HG02610 (cell line): ENCODE measurements at regions not wholly inside any gene's neighbourhood (a gene's known extent, or its start where the extent isn't known, plus 50 kb on each side); places are given as distances from the start of the nearest gene placed in this dataset.

Source experiments
- ATAC-seq: cut with Tn5 transposase; IDR thresholded peaks from one replicate; pipeline ENCODE4 v1.9.1; 2021; ENCODE audit warnings: mild to moderate bottlenecking, moderate library complexity; ENCODE audit not compliant: unreplicated experiment

- no peak for ATAC-seq
Measured at GRCh38 chr3:14335774-14336748, 66.3 kb upstream of the SLC6A6 start.

GRCh38 chr3:14336749-14337598 lies 65.4 kb upstream of the SLC6A6 start:
- no peak for ATAC-seq

- no peak for ATAC-seq
Measured at GRCh38 chr3:14337828-14338227, 64.6 kb upstream of the SLC6A6 start.

GRCh38 chr3:14338242-14338641 lies 64.2 kb upstream of the SLC6A6 start:
- ATAC-seq: no peak

GRCh38 chr3:14338898-14339458 lies 63.4 kb upstream of the SLC6A6 start:
- no peak for ATAC-seq

- no peak for ATAC-seq
Measured at GRCh38 chr3:14340960-14341708, 61.3 kb upstream of the SLC6A6 start.

- no peak for ATAC-seq
Measured at GRCh38 chr3:14343338-14344112, 58.9 kb upstream of the SLC6A6 start.

- ATAC-seq: no peak
Measured at GRCh38 chr3:14344351-14344750, 58.1 kb upstream of the SLC6A6 start.

- ATAC-seq: no peak
Measured at GRCh38 chr3:14345496-14346150, 56.8 kb upstream of the SLC6A6 start.

GRCh38 chr3:14346191-14346590 lies 56.2 kb upstream of the SLC6A6 start:
- no peak for ATAC-seq

- ATAC-seq: no peak
Measured at GRCh38 chr3:14346642-14347041, 55.8 kb upstream of the SLC6A6 start.

GRCh38 chr3:14347110-14347509 lies 55.3 kb upstream of the SLC6A6 start:
- no peak for ATAC-seq

- no peak for ATAC-seq
Measured at GRCh38 chr3:14351617-14352001, 50.8 kb upstream of the SLC6A6 start.

- ATAC-seq: no peak
Measured at GRCh38 chr3:14352002-14352627, 50.3 kb upstream of the SLC6A6 start.
